HepG2 (cell line): ENCODE measurements at regions not wholly inside any gene's neighbourhood (a gene's known extent, or its start where the extent isn't known, plus 50 kb on each side); places are given as distances from the start of the nearest gene placed in this dataset.

ENCODE experiments used
- BHLHE40 ChIP-seq: IDR thresholded peaks from 2 replicates; pipeline ENCODE4 v1.6.1; 2011; ENCODE audit warnings: low read length, improper control_type of control experiment
- DNMT1 ChIP-seq: sonication (generic); formaldehyde crosslinking; IDR thresholded peaks from 2 replicates; pipeline ENCODE4 v1.5.1; 2020; ENCODE audit warnings: mild to moderate bottlenecking, missing genetic modification reagents
- ELF3 ChIP-seq: IDR thresholded peaks from 2 replicates; pipeline ENCODE4 v1.6.1; 2016; ENCODE audit warnings: missing genetic modification reagents, missing compliant biosample characterization
- FOXA3 ChIP-seq: IDR thresholded peaks from 2 replicates; pipeline ENCODE4 v1.6.1; 2016; ENCODE audit warnings: missing genetic modification reagents, missing compliant biosample characterization
- GZF1 ChIP-seq: sonication (generic); formaldehyde crosslinking; IDR thresholded peaks from 2 replicates; pipeline ENCODE4 v1.5.1; 2020; ENCODE audit warnings: mild to moderate bottlenecking, missing genetic modification reagents
- HBP1 ChIP-seq: IDR thresholded peaks from 2 replicates; pipeline ENCODE4 v1.6.1; 2016; ENCODE audit warnings: low read depth, control low read depth
- HMG20A ChIP-seq: IDR thresholded peaks from 2 replicates; pipeline ENCODE4 v1.6.1; 2016; ENCODE audit warnings: borderline replicate concordance
- HMGXB3 ChIP-seq: sonication (generic); formaldehyde crosslinking; IDR thresholded peaks from 2 replicates; pipeline ENCODE4 v1.4.0; 2020; ENCODE audit warnings: missing genetic modification reagents, borderline replicate concordance
- KAT2B ChIP-seq: fragments of 150-350 bp; IDR thresholded peaks from 2 replicates; pipeline ENCODE4 v1.6.1; 2014; ENCODE audit warnings: low read depth, low read length, borderline replicate concordance
- SOX13 ChIP-seq, 3 experiments: fragments of 450-650 bp in 1 of 3; sonication (generic) in 1 of 3; formaldehyde crosslinking in 1 of 3; IDR thresholded peaks in 2 of 3; conservative IDR thresholded peaks in 1 of 3; 2 replicates each; pipeline versions ENCODE4 v1.5.0 to v1.6.1; 2016 to 2020; ENCODE audit warnings: antibody characterized with exemption in 1 of 3, mild to moderate bottlenecking in 1 of 3, missing compliant biosample characterization in 1 of 3, missing genetic modification reagents in 1 of 3, moderate library complexity in 1 of 3
- ZNF318 ChIP-seq: sonication (generic); formaldehyde crosslinking; IDR thresholded peaks from 2 replicates; pipeline ENCODE4 v1.4.0; 2020; ENCODE audit warnings: mild to moderate bottlenecking, missing genetic modification reagents
- ZNF496 ChIP-seq: sonication (generic); formaldehyde crosslinking; IDR thresholded peaks from 2 replicates; pipeline ENCODE4 v1.8.1; 2023; ENCODE audit warnings: mild to moderate bottlenecking, moderate library complexity, missing genetic modification reagents; ENCODE audit not compliant: insufficient replicate concordance
- ZNF570 ChIP-seq: sonication (generic); formaldehyde crosslinking; IDR thresholded peaks from 2 replicates; pipeline ENCODE4 v1.4.0; 2020; ENCODE audit warnings: mild to moderate bottlenecking, missing genetic modification reagents, borderline replicate concordance

GRCh38 chr3:159787178-159787574, 201.5 kb upstream of the IL12A start (continued):
- TF ChIP-seq FOXA3 (CRISPR knock-in tag) (peak; percentile 93), BHLHE40 (no peak), HBP1 (0 out of 2 replicates have a peak, but pooled peaks have one; percentile 44), DNMT1 (CRISPR knock-in tag) (no peak), GZF1 (no peak), ZNF496 (CRISPR knock-in tag) (no peak), KAT2B (no peak), HMGXB3 (CRISPR knock-in tag) (peak; percentile 57; the same call in 1 of the 2 replicates), HMG20A (CRISPR knock-in tag) (peak; percentile 71; the same call in 1 of the 2 replicates), SOX13 (IDR thresholded peaks at IDR 0.05) (peak; percentile 64), SOX13 (CRISPR knock-in tag; conservative IDR thresholded peaks at IDR 0.05 in 1 of 2, IDR thresholded peaks at IDR 0.05 in 1 of 2) (peak in 1 of 2 experiments; percentile 52; a peak in 1 of 4 replicates), ELF3 (0 out of 2 replicates have a peak, but pooled peaks have one; percentile 55), ZNF318 (CRISPR knock-in tag) (no peak), ZNF570 (no peak)
